Right lobe of liver (tissue), 6 donors: ENCODE measurements at regions not wholly inside any gene's neighbourhood (a gene's known extent, or its start where the extent isn't known, plus 50 kb on each side); places are given as distances from the start of the nearest gene placed in this dataset.

ENCODE experiments used
- ATAC-seq, 4 donors: fragments of 200-7000 bp; cut with Tn5 transposase; one replicate each; pipeline ENCODE4 v1.9.1; 2020; ENCODE audit warnings: mild to moderate bottlenecking in 4 of 4, moderate library complexity in 4 of 4
- DNase-seq, 3 donors: peaks; one replicate each; pipeline ENCODE4 v3.0.0-alpha.2; 2020
- H3K27ac ChIP-seq, 3 donors: fragments of 200-600 bp; one replicate each; pipeline ENCODE4 v1.8.0; 2022
- H3K27me3 ChIP-seq, 2 donors: fragments of 200-600 bp; one replicate each; pipeline ENCODE4 v1.8.0; 2022
- H3K36me3 ChIP-seq, 4 donors: fragments of 200-600 bp; sonication (generic) in 1 of 4; one replicate each; pipeline versions ENCODE4 v1.5.1 to v1.8.0; 2017 to 2022; ENCODE audit warnings: control low read depth in 1 of 4
- H3K4me1 ChIP-seq, 4 donors: fragments of 200-600 bp; sonication (generic) in 1 of 4; one replicate each; pipeline versions ENCODE4 v1.5.1 to v1.8.0; 2017 to 2022; ENCODE audit warnings: control low read depth in 1 of 4
- H3K4me3 ChIP-seq, 3 donors: fragments of 200-600 bp; one replicate each; pipeline ENCODE4 v1.8.0; 2022
- H3K9me3 ChIP-seq, 4 donors: fragments of 200-600 bp; sonication (generic) in 1 of 4; one replicate each; pipeline versions ENCODE4 v1.5.1 to v1.8.0; 2017 to 2022; ENCODE audit warnings: control low read depth in 1 of 4
- POLR2A ChIP-seq: fragments of 450-650 bp; IDR thresholded peaks from one replicate; pipeline ENCODE4 v1.6.1; 2017; ENCODE audit warnings: antibody characterized with exemption, mild to moderate bottlenecking
- WGBS: methylation state at CpG from one replicate; pipeline ENCODE4 v1.1.6; 2018; ENCODE audit warnings: low coverage, low lambda C conversion rate; ENCODE audit not compliant: insufficient coverage; ENCODE audit errors: missing lambda C conversion rate; 5-methylcytosine and 5-hydroxymethylcytosine counted together
- intact Hi-C, 2 donors: fragments of 100-400 bp; cut with DNase I; formaldehyde crosslinking; loops; one replicate each; pipeline versions ENCODE4 v1.11.2 to v1.14.1; 2022
- TF ChIP-seq, protein P1 (sequence below), 4 donors: fragments of 200-600 bp in 3 of 4; fragments of 450-650 bp in 1 of 4; IDR thresholded peaks; one replicate each; pipeline versions ENCODE4 v1.5.1 to v1.8.0; 2016 to 2022; ENCODE audit warnings: antibody characterized with exemption in 4 of 4, mild to moderate bottlenecking in 2 of 4
- donor health status: DM: no; HTN: yes; CAD: no.
- donor health status: DM: no; HTN: no; CAD: no.
- donor health status: DM: no; HTN: no; CAD: no.
- donor health status: DM: no; HTN: yes; CAD: no.
- donor health status: DM: no; HTN: yes; CAD: no.

DNA sequence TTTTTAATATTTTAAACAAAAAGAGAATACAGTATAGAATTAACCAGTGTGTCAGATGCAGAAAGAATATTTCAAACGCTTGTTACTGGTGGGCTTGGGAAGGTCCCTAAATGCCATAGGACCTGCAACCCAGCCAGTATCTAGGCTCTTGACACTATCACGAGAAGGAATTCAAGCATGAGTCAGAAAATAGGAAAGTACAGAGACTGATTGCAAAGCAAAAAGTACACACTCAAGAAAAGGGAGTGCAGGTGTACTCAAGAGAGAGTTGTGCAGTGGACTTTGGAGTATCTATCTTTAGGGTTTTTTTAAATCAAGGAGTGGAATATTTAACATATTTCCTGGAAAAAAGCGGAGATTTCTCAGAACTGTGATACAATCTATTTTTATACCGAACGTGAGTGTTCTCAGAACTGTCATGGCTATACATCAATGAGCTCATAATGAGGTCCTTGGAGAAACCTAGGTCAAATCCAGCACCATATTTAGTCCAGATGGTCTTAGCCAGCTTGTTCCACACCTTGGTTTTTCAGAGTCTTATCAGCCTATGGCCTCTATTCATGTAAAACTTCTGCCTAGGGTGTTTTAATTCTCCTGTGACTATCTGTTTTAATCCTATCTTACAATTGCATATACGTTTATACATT, 291.8 kb upstream of the FAT4 start:
- DNase-seq (no peak), ATAC-seq (no peak)
- Histone ChIP-seq H3K4me1 (no peaks in the 10 kb centered on the region), H3K27me3 (no peaks in the 10 kb centered on the region), H3K4me3 (no peak overlapping the region), H3K27ac (no peak overlapping the region), H3K36me3 (no peaks in the 10 kb centered on the region), H3K9me3 (no peaks in the 10 kb centered on the region)
- intact Hi-C loops = no loop called here
- TF ChIP-seq POLR2A = no peak
- TF ChIP-seq, protein P1, sequence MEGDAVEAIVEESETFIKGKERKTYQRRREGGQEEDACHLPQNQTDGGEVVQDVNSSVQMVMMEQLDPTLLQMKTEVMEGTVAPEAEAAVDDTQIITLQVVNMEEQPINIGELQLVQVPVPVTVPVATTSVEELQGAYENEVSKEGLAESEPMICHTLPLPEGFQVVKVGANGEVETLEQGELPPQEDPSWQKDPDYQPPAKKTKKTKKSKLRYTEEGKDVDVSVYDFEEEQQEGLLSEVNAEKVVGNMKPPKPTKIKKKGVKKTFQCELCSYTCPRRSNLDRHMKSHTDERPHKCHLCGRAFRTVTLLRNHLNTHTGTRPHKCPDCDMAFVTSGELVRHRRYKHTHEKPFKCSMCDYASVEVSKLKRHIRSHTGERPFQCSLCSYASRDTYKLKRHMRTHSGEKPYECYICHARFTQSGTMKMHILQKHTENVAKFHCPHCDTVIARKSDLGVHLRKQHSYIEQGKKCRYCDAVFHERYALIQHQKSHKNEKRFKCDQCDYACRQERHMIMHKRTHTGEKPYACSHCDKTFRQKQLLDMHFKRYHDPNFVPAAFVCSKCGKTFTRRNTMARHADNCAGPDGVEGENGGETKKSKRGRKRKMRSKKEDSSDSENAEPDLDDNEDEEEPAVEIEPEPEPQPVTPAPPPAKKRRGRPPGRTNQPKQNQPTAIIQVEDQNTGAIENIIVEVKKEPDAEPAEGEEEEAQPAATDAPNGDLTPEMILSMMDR (IDR thresholded peaks at IDR 0.05) = no peak
- 71% methylated on average over 6 of the region's 6 CpGs for WGBS

DNA sequence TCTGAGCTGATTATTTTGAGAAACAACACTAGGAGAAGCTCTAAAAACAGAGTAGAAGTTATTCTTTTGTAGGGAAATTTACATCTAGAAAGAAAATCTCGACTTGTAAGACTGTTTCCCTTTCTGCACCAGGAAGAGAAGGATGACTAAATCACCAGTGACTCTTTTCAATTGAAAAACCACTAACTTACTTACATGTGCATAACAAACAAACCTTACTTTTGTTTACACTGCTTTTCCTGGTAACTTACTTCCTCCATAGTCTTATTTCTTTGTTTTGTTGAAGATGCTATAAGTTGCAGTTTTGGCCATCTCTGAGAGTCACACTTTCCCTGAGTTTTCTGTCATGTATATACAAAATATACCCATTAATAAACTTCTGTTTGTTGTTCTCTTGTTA, 293.6 kb upstream of the FAT4 start:
- Histone ChIP-seq H3K36me3 (no peaks in the 10 kb centered on the region), H3K27me3 (no peaks in the 10 kb centered on the region), H3K9me3 (no peaks in the 10 kb centered on the region), H3K4me1 (no peaks in the 10 kb centered on the region), H3K4me3 (no peak overlapping the region), H3K27ac (no peak overlapping the region)
- DNase-seq = no peak
- no peak for ATAC-seq
- intact Hi-C loops = no loop called here
- TF ChIP-seq, protein P1 (IDR thresholded peaks at IDR 0.05) = no peak
- TF ChIP-seq POLR2A = no peak
- 41% methylated on average over 1 of the region's 1 CpG for WGBS

DNA sequence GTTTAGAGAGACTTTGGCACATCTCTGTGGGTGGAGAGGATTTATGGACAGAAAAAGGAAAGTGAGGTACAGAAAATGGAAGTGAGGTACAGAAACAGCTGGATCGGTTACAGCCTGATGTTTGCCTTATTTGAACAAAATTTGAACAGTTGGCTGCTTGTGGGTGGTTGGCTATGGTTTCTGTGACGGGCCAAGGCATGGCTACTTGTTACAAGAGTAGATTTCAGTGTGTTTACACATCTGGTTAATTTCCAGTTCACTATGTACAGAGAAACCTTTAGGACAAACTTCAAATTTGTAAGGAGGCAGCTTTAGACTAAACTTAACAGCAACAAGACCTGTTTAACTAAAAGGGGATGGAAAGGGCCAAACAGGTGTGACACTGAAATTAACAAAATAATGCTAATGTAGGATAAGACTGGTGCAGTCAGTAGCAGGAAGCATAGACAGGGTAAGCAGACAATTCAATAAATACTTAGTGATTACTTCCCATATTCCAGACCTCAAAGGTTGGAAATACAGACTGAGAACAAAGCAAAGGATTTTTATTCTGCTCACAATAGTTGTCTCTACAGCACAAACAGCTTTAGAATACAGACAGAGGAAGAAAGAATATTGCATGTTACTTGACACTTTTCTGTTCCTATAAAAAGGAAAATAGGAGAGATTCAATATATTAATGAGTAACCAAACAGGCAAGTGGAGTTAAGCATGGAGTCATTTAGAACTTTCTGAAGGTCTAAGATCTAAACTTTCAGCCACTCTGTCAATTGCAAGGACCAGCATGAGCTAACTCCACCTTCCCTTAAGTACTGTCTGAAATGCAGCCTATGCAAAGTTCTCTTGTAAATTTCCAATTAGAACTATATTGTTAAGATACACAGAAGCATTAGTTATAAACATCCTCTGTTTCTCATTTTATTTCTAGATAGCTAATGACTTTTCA, 294.4 kb upstream of the FAT4 start:
- Histone ChIP-seq H3K36me3 (no peaks in the 10 kb centered on the region), H3K9me3 (no peaks in the 10 kb centered on the region), H3K27ac (no peak overlapping the region), H3K27me3 (no peaks in the 10 kb centered on the region), H3K4me1 (no peaks in the 10 kb centered on the region), H3K4me3 (no peak overlapping the region)
- intact Hi-C loops = no loop called here
- DNase-seq (no peak), ATAC-seq (no peak)
- TF ChIP-seq POLR2A = no peak
- TF ChIP-seq, protein P1 (IDR thresholded peaks at IDR 0.05) = no peak
- WGBS = 39% methylated on average over 2 of the region's 2 CpGs

DNA sequence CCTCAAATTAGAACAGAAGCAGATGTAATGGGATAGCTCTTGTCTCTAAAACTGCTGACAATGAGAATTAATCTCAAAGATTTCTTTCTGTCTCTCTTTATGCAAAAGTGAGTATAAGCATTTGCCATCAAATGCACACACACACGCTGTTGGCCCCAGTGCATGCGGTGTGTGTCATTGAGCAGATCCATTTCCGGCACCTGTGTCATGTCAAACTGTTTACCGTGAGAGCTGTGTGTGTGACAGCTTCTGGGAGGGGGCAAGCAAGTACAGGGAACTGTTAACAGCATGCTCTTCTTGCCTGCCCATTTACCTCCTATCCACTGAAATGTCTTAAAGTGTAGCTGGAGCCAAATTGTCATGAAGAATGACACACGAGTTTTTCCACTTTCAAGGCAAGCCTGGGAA, 297.9 kb upstream of the FAT4 start:
- no peaks in the 10 kb centered on the region for H3K36me3 ChIP-seq
- H3K9me3 ChIP-seq = no peaks in the 10 kb centered on the region
- no peaks in the 10 kb centered on the region for H3K4me1 ChIP-seq
- no peak overlapping the region for H3K4me3 ChIP-seq
- intact Hi-C loops = no loop called here
- ATAC-seq (no peak), DNase-seq (no peak)
- no peak overlapping the region for H3K27ac ChIP-seq
- TF ChIP-seq, protein P1 (IDR thresholded peaks at IDR 0.05) = no peak
- TF ChIP-seq POLR2A = no peak
- H3K27me3 ChIP-seq = no peaks in the 10 kb centered on the region
- 50% methylated on average over 5 of the region's 5 CpGs for WGBS
